ENCODE measurements at regions not wholly inside any gene's neighbourhood (a gene's known extent, or its start where the extent isn't known, plus 50 kb on each side); places are given as distances from the start of the nearest gene placed in this dataset.

DNA sequence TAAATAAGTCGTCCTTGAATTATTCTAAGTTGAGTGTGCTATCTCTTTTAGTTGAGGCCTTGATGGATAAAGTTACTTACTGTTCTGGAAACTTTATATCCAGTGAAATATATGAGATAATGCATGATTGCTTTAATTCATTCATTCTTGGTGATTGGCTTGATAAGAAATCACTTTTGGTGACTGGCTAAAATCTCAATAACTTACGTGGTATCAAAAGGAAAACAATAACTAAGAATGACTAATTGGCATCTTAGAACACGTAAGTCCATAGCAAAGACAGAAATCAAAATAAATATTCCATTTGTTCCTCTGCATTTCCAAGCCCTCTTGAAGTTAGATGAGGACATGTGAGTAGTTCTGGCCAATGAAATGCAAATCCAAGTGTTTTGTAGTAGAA lies 251.6 kb downstream of the NUP35 start:
- BruUV-seq (replicated peaks) = no TSS peak
- TF ChIP-seq, protein P1, sequence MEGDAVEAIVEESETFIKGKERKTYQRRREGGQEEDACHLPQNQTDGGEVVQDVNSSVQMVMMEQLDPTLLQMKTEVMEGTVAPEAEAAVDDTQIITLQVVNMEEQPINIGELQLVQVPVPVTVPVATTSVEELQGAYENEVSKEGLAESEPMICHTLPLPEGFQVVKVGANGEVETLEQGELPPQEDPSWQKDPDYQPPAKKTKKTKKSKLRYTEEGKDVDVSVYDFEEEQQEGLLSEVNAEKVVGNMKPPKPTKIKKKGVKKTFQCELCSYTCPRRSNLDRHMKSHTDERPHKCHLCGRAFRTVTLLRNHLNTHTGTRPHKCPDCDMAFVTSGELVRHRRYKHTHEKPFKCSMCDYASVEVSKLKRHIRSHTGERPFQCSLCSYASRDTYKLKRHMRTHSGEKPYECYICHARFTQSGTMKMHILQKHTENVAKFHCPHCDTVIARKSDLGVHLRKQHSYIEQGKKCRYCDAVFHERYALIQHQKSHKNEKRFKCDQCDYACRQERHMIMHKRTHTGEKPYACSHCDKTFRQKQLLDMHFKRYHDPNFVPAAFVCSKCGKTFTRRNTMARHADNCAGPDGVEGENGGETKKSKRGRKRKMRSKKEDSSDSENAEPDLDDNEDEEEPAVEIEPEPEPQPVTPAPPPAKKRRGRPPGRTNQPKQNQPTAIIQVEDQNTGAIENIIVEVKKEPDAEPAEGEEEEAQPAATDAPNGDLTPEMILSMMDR (IDR thresholded peaks at IDR 0.05; ENCODE audit: unreplicated experiment) = no peak
- Mint-ChIP-seq H3K36me3 (ENCODE audit: insufficient read depth, unreplicated experiment) (no peaks in the 10 kb centered on the region), H3K9me3 (ENCODE audit: unreplicated experiment) (no peaks in the 10 kb centered on the region), H3K27ac (ENCODE audit: low read depth, unreplicated experiment) (no peak overlapping the region), H3K27me3 (ENCODE audit: insufficient read depth, unreplicated experiment) (no peaks in the 10 kb centered on the region), H3K4me3 (ENCODE audit: unreplicated experiment) (no peak overlapping the region), H3K4me1 (ENCODE audit: insufficient read depth, unreplicated experiment) (no peaks in the 10 kb centered on the region)
- no peak for DNase-seq (ENCODE audit: unreplicated experiment)
- CTCF ChIA-PET = interaction anchor here (0.6 to 0.9 kb wide), 2 partner anchors 15 to 881 kb away, joined by 3 to 4 read pairs; no protein-coding TSS in a partner anchor
- POLR2A ChIA-PET = no interaction called here
- intact Hi-C loops (cut with micrococcal nuclease) = no loop called here

DNA sequence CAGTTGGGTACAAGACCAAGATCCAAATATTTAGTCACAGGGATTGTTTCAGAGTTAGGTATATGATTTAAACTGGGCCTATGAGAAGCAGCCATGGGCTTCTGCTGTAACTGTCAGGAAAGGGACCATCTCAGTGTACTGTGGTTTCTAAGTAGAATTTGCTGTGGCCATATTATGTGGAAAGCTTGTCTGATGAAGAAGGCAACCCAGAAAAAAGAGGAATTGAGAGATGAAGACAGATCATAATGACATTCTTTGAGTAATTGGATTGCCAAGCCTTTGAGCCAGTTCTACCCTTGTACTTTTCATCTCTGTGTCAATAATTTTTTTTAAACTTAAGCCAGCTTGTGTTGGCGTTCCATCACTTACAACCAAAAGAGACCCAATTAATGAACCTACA lies 259.6 kb downstream of the NUP35 start:
- intact Hi-C loops (cut with micrococcal nuclease) = no loop called here
- no peak for DNase-seq (ENCODE audit: unreplicated experiment)
- no TSS peak for BruUV-seq (replicated peaks)
- Mint-ChIP-seq H3K9me3 (ENCODE audit: unreplicated experiment) (peaks cover 17% of the 10 kb centered on the region), H3K4me3 (ENCODE audit: unreplicated experiment) (no peak overlapping the region), H3K27me3 (ENCODE audit: insufficient read depth, unreplicated experiment) (no peaks in the 10 kb centered on the region), H3K27ac (ENCODE audit: low read depth, unreplicated experiment) (no peak overlapping the region), H3K36me3 (ENCODE audit: insufficient read depth, unreplicated experiment) (no peaks in the 10 kb centered on the region), H3K4me1 (ENCODE audit: insufficient read depth, unreplicated experiment) (no peaks in the 10 kb centered on the region)
- TF ChIP-seq, protein P1 (IDR thresholded peaks at IDR 0.05; ENCODE audit: unreplicated experiment) = no peak
- ChIA-PET POLR2A (no interaction called here), CTCF (interaction anchor here (0.7 kb wide), 1 partner anchor 797 kb away, joined by 3 read pairs; no protein-coding TSS in a partner anchor)

DNA sequence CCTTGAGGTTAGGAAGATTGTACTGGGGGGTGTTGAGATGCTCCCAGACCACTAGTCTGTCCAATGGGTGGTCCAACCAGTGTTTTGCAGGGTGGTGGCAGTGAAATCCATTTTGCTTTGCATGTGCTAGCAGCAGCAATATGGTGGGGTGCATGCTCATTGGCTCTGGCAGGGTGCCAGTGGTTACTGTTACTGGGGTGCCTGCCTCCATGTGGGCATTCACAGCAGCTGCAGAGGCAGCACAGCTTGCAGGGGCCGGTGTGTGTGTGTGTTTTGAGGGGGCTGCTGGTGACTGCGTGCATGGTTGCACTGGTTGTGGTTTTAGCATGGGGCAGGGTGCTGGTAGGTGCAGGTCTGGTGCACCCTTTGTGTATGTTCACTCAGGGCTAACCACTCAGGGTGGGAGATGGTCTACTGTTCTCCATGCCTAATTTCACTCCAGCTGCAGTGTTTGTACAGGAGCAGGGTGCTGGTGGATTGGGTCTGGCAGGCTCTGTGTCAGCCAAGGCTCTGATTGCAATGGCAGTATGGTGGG lies 265.4 kb downstream of the NUP35 start:
- H3K4me3 Mint-ChIP-seq (ENCODE audit: unreplicated experiment) = no peak overlapping the region
- ChIA-PET CTCF (no interaction called here), POLR2A (no interaction called here)
- TF ChIP-seq, protein P1 (IDR thresholded peaks at IDR 0.05; ENCODE audit: unreplicated experiment) = no peak
- no peak for DNase-seq (ENCODE audit: unreplicated experiment)
- no peak overlapping the region for H3K27ac Mint-ChIP-seq (ENCODE audit: low read depth, unreplicated experiment)
- intact Hi-C loops (cut with micrococcal nuclease) = no loop called here
- peaks cover 22% of the 10 kb centered on the region for H3K9me3 Mint-ChIP-seq (ENCODE audit: unreplicated experiment)
- no peaks in the 10 kb centered on the region for H3K27me3 Mint-ChIP-seq (ENCODE audit: insufficient read depth, unreplicated experiment)
- H3K36me3 Mint-ChIP-seq (ENCODE audit: insufficient read depth, unreplicated experiment) = no peaks in the 10 kb centered on the region
- no peaks in the 10 kb centered on the region for H3K4me1 Mint-ChIP-seq (ENCODE audit: insufficient read depth, unreplicated experiment)
- no TSS peak for BruUV-seq (replicated peaks)

DNA sequence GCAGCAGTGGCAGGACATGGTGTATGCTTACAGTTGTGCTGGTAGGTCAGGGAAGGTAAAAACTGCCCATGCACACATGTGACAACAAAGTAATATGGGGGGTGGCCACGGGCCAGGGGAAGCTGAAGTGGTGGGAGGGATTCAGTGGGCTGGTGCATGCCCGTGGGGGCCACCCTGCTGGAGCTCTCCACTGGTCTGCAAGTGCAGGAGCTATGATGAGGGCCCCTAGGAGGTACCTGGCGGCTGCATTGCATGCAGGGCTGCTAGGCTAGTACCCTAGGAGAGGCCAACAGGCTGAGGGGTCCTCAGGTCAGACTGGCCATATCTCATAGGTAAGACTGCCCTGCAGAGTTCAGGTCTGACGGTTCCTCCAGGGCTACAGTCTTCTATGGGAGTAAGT lies 265.9 kb downstream of the NUP35 start:
- no peaks in the 10 kb centered on the region for H3K36me3 Mint-ChIP-seq (ENCODE audit: insufficient read depth, unreplicated experiment)
- no peak overlapping the region for H3K27ac Mint-ChIP-seq (ENCODE audit: low read depth, unreplicated experiment)
- intact Hi-C loops (cut with micrococcal nuclease) = no loop called here
- no peak overlapping the region for H3K4me3 Mint-ChIP-seq (ENCODE audit: unreplicated experiment)
- H3K27me3 Mint-ChIP-seq (ENCODE audit: insufficient read depth, unreplicated experiment) = no peaks in the 10 kb centered on the region
- ChIA-PET POLR2A (no interaction called here), CTCF (interaction anchor here (0.6 kb wide), 1 partner anchor 12 kb away, joined by 3 read pairs; no protein-coding TSS in a partner anchor)
- H3K9me3 Mint-ChIP-seq (ENCODE audit: unreplicated experiment) = peaks cover 22% of the 10 kb centered on the region
- no TSS peak for BruUV-seq (replicated peaks)
- no peak for DNase-seq (ENCODE audit: unreplicated experiment)
- H3K4me1 Mint-ChIP-seq (ENCODE audit: insufficient read depth, unreplicated experiment) = no peaks in the 10 kb centered on the region
- TF ChIP-seq, protein P1 (IDR thresholded peaks at IDR 0.05; ENCODE audit: unreplicated experiment) = no peak

Data from MCF 10A (cell line).